Esophagus muscularis mucosa (tissue), 3 donors: ENCODE measurements at regions not wholly inside any gene's neighbourhood (a gene's known extent, or its start where the extent isn't known, plus 50 kb on each side); places are given as distances from the start of the nearest gene placed in this dataset.
"Not testable (repeated sequence)": the region's sequence is repeated elsewhere in the genome, so short reads cannot be mapped to it uniquely, and the experiment has no call there.

Experiments
- POLR2AphosphoS5 ChIP-seq, 2 donors: sonication (generic); formaldehyde crosslinking; IDR thresholded peaks; one replicate each; pipeline ENCODE4 v1.6.1; 2017; ENCODE audit warnings: antibody characterized with exemption in 2 of 2
- TF ChIP-seq, protein P1 (sequence below), 3 experiments: fragments of 200-600 bp in 2 of 3; fragments of 450-650 bp in 1 of 3; sonication (generic) in 2 of 3; IDR thresholded peaks; one replicate each; pipeline ENCODE4 v1.5.1; 2017 to 2019; ENCODE audit warnings: antibody characterized with exemption in 3 of 3, mild to moderate bottlenecking in 2 of 3, moderate library complexity in 1 of 3

- TF ChIP-seq, protein P1, sequence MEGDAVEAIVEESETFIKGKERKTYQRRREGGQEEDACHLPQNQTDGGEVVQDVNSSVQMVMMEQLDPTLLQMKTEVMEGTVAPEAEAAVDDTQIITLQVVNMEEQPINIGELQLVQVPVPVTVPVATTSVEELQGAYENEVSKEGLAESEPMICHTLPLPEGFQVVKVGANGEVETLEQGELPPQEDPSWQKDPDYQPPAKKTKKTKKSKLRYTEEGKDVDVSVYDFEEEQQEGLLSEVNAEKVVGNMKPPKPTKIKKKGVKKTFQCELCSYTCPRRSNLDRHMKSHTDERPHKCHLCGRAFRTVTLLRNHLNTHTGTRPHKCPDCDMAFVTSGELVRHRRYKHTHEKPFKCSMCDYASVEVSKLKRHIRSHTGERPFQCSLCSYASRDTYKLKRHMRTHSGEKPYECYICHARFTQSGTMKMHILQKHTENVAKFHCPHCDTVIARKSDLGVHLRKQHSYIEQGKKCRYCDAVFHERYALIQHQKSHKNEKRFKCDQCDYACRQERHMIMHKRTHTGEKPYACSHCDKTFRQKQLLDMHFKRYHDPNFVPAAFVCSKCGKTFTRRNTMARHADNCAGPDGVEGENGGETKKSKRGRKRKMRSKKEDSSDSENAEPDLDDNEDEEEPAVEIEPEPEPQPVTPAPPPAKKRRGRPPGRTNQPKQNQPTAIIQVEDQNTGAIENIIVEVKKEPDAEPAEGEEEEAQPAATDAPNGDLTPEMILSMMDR (IDR thresholded peaks at IDR 0.05) = not testable (repeated sequence)
- TF ChIP-seq POLR2AphosphoS5 (IDR thresholded peaks at IDR 0.05) = not testable (repeated sequence)
Observed at GRCh38 chr10:94125268-94125667, 131.5 kb downstream of the PLCE1 start.
